ENCODE measurements at regions not wholly inside any gene's neighbourhood (a gene's known extent, or its start where the extent isn't known, plus 50 kb on each side); places are given as distances from the start of the nearest gene placed in this dataset.

DNA sequence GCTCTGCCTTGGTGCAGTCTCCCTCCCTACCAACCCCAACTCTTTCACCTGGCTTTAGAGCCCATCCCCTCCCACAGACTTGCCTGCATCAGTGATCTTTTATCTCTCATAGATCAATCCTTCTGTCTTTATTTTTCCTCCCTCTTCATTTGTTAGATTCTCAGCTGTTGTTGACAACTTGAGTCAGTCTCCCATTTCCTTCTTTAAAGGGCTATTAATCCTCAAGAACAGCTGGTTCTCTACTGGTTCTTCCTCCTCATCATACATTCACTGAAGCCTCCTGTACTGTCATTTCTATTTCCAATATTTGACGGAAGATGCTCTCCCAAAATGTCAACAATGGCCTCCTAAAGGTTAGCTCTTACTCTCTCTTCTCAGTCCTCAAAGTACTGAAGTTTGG, 408.2 kb downstream of the TBC1D4 start:
- TF ChIP-seq, protein P1, sequence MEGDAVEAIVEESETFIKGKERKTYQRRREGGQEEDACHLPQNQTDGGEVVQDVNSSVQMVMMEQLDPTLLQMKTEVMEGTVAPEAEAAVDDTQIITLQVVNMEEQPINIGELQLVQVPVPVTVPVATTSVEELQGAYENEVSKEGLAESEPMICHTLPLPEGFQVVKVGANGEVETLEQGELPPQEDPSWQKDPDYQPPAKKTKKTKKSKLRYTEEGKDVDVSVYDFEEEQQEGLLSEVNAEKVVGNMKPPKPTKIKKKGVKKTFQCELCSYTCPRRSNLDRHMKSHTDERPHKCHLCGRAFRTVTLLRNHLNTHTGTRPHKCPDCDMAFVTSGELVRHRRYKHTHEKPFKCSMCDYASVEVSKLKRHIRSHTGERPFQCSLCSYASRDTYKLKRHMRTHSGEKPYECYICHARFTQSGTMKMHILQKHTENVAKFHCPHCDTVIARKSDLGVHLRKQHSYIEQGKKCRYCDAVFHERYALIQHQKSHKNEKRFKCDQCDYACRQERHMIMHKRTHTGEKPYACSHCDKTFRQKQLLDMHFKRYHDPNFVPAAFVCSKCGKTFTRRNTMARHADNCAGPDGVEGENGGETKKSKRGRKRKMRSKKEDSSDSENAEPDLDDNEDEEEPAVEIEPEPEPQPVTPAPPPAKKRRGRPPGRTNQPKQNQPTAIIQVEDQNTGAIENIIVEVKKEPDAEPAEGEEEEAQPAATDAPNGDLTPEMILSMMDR (IDR thresholded peaks at IDR 0.05; ENCODE audit: control insufficient read depth, insufficient read depth, low read depth, low read length, missing control alignments) = no peak
- no peak overlapping the region for H3K4me3 ChIP-seq (ENCODE audit: control insufficient read depth, low read depth, low read length)
- no peak for DNase-seq (ENCODE audit: low read depth)

DNA sequence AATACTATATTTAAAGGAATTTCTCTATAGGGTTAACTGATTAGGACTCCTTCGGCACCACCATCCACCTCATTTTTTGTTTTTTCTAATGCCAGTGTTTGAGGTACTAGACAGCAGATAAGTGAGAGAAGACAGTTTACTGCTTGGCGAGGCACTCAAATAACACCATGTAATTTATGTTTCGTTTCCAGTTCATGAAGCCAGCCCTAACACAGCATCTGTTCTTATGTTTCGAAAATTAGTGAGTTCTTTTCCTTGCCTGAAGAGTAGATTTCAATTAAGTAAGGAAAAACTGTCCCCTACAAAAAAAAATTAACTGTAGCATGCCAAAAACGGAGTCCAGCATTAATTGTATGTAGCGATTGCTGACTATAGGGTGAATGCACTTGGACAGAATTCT, 409.1 kb downstream of the TBC1D4 start:
- no peak overlapping the region for H3K4me3 ChIP-seq (ENCODE audit: control insufficient read depth, low read depth, low read length)
- DNase-seq (ENCODE audit: low read depth) = no peak
- TF ChIP-seq, protein P1 (IDR thresholded peaks at IDR 0.05; ENCODE audit: control insufficient read depth, insufficient read depth, low read depth, low read length, missing control alignments) = no peak

DNA sequence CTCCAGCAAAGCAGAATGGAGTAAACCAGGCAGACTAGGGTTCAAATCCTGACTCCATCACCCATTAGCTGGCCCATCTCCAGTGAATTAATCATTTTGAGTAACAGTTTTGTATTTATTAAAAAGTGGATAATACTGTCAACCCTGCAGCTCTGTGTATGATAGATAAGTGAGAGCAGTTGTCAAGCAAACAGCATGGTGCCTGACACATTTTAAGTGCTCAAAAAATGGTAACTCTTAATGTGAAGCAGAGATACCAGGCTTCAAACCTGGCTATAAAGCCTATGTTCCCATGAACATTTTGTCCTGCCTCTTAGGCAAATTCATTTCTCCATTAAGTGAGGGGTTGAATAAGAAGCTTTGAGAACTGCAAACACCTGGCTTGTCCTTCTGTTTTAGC, 409.6 kb downstream of the TBC1D4 start:
- no peak for DNase-seq (ENCODE audit: low read depth)
- no peak overlapping the region for H3K4me3 ChIP-seq (ENCODE audit: control insufficient read depth, low read depth, low read length)
- TF ChIP-seq, protein P1 (IDR thresholded peaks at IDR 0.05; ENCODE audit: control insufficient read depth, insufficient read depth, low read depth, low read length, missing control alignments) = no peak

DNA sequence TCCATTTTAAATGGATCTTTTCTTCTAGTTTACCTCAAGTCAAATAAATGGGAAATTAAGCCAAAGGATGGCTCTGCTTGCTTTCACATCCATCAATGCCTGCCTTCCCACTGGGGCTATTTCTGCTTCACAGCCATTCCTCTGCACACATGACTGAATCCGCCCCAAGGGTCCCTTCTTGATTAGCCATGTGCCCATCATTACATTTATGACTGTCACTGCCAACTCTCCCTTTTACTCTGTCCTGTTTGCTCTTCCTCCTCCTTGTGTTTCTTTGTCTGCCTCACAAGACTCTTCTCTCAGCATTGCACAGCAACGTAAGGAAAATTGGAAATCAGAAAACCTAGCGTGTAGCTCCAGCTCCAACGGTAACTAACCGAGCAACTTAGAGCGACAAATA, 410.2 kb downstream of the TBC1D4 start:
- TF ChIP-seq, protein P1 (IDR thresholded peaks at IDR 0.05; ENCODE audit: control insufficient read depth, insufficient read depth, low read depth, low read length, missing control alignments) = no peak
- no peak for DNase-seq (ENCODE audit: low read depth)

DNA sequence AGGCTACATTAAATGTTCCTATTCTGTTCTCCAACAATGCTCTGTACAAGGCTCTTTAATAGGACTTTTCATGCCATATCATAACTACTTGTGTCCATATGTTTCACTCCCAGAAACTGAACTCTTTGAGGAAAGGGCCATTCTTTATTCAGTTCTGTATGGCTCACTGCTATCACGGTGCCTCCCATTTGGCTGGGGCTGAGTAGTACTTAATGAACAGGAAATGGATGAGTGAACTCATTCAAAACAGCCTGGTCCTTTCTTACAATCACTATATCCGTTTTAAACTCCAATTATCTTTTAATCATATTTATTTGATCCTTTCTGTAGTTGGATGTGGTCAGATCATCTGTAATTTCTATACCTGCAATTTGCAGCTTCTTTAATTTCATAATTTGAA, 410.6 kb downstream of the TBC1D4 start:
- H3K4me3 ChIP-seq (ENCODE audit: control insufficient read depth, low read depth, low read length) = no peak overlapping the region
- DNase-seq (ENCODE audit: low read depth) = no peak
- TF ChIP-seq, protein P1 (IDR thresholded peaks at IDR 0.05; ENCODE audit: control insufficient read depth, insufficient read depth, low read depth, low read length, missing control alignments) = no peak

More for the DNA sequence above, 410.2 kb downstream of the TBC1D4 start:
- no peak overlapping the region for H3K4me3 ChIP-seq (ENCODE audit: control insufficient read depth, low read depth, low read length)

DNA sequence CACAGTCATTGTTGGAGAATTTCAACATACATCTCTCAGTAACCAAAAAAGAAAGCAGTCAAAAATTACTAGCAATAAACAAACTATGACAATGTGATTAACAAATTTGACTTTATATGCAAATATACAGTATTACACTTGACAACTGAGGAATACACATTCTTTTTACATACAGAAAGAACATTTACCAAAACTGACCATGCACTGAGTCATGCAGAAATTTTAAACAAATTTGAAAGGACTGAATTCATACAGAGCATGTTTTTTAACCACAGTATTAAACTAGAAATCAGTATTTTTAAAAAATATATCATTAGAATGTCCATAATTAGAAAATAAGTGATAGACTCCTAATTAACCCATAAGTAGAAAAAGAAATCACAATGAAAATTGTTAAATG, 420.1 kb downstream of the TBC1D4 start:
- no peak for DNase-seq (ENCODE audit: low read depth)
- no peak overlapping the region for H3K4me3 ChIP-seq (ENCODE audit: control insufficient read depth, low read depth, low read length)
- TF ChIP-seq, protein P1 (IDR thresholded peaks at IDR 0.05; ENCODE audit: control insufficient read depth, insufficient read depth, low read depth, low read length, missing control alignments) = no peak

DNA sequence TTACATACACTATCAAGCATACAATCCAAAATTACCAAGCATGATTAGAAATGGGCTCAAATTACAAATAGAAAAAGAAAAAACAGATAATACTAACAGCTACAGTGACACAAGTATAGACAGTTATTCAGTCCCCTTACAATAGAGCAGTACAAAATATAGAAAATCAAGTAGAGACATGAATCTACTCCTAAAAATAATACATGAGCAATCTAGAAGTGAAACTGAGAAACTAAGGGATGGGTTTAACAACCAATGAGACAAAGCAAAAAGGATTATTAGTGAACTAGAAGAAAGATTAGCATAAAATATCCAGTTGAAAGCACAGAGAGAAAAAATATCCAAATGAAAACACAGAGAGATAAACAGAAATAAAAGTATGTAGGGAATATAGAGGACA, 426.7 kb downstream of the TBC1D4 start:
- TF ChIP-seq, protein P1 (IDR thresholded peaks at IDR 0.05; ENCODE audit: control insufficient read depth, insufficient read depth, low read depth, low read length, missing control alignments) = no peak
- no peak overlapping the region for H3K4me3 ChIP-seq (ENCODE audit: control insufficient read depth, low read depth, low read length)
- no peak for DNase-seq (ENCODE audit: low read depth)
